K562 (cell line): ENCODE measurements at regions not wholly inside any gene's neighbourhood (a gene's known extent, or its start where the extent isn't known, plus 50 kb on each side); places are given as distances from the start of the nearest gene placed in this dataset.

Experiments
- ATAC-seq: fragments of 200-7000 bp; cut with Tn5 transposase; 3 replicates; pipeline ENCODE4 v1.9.1; 2020; ENCODE audit warnings: moderate library complexity
- BruUV-seq: library from RNA; stranded (reverse); fragments of 400-500 nt; replicated peaks from 2 replicates; lab custom pipeline; 2021; lab: Mats Ljungman, UMichigan
- CTCF ChIA-PET: fragments of 300-600 bp; formaldehyde crosslinking; extraction: SDS; loops from one replicate; lab custom pipeline; 2021; ENCODE audit warnings: low intra/inter-chr PET ratio; lab: Yijun Ruan, JAX
- POLR2A ChIA-PET: fragments of 300-600, 350-650 bp; sonication (Branson Sonifier 250); formaldehyde crosslinking; extraction: SDS; loops from one replicate; lab custom pipeline; 2021; ENCODE audit warnings: antibody characterized with exemption, inconsistent platforms; lab: Yijun Ruan, JAX
- DNase-seq, 4 experiments: peaks; one replicate each; pipeline versions ENCODE4 v3.0.0 to v3.0.0-alpha.2; 2011 to 2018; ENCODE audit warnings: low spot score in 3 of 4, mixed read lengths in 3 of 4; ENCODE audit errors: extremely low read depth in 1 of 4
- FAIRE-seq: peaks from 2 replicates; lab custom pipeline; 2011; peaks lifted over from hg19 to GRCh38; lab: Jason Lieb, UNC
- H2AFZ ChIP-seq: 2 replicates; pipeline ENCODE4 v1.6.0; 2011; ENCODE audit warnings: low read depth, low read length, control low read depth, inconsistent platforms
- H3K27ac ChIP-seq: fragments of 200-600 bp; 3 replicates; pipeline ENCODE4 v1.8.0; 2011; ENCODE audit warnings: low read depth, mild to moderate bottlenecking, control low read depth, inconsistent platforms, low read length, moderate library complexity, mixed read lengths; ENCODE audit errors: extremely low read depth
- H3K27me3 ChIP-seq, 2 experiments: fragments of 300-600 bp in 1 of 2; 2 replicates in 1 of 2; 3 replicates in 1 of 2; pipeline versions ENCODE4 v1.6.0 to v1.8.0; 2011; ENCODE audit warnings: inconsistent platforms in 2 of 2, low read length in 2 of 2, mild to moderate bottlenecking in 1 of 2, mixed read lengths in 1 of 2, moderate library complexity in 1 of 2; ENCODE audit not compliant: control insufficient read depth in 2 of 2, insufficient read depth in 2 of 2
- H3K36me3 ChIP-seq: fragments of 300-600 bp; 3 replicates; pipeline ENCODE4 v1.8.0; 2011; ENCODE audit warnings: mild to moderate bottlenecking, low read length, inconsistent platforms; ENCODE audit not compliant: control insufficient read depth, insufficient read depth
- H3K4me1 ChIP-seq, 2 experiments: fragments of 200-600 bp in 1 of 2; replicated peaks in 1 of 2; 2 replicates in 1 of 2; 3 replicates in 1 of 2; pipeline versions ENCODE4 v1.5.1 to v1.8.0; 2011; ENCODE audit warnings: inconsistent platforms in 2 of 2, low read length in 2 of 2, mild to moderate bottlenecking in 1 of 2, mixed read lengths in 1 of 2, moderate library complexity in 1 of 2; ENCODE audit not compliant: control insufficient read depth in 2 of 2, insufficient read depth in 2 of 2
- H3K4me2 ChIP-seq: 2 replicates; pipeline ENCODE4 v1.6.1; 2011; ENCODE audit warnings: low read length, control low read depth, inconsistent platforms, mixed read lengths; ENCODE audit not compliant: insufficient read depth
- H3K4me3 ChIP-seq: fragments of 200-600 bp; sonication (generic), shearing (Covaris generic); 2 replicates; pipeline ENCODE4 v1.5.1; 2016; ENCODE audit warnings: control low read depth, inconsistent platforms
- H3K79me2 ChIP-seq: fragments of 200-600 bp; 3 replicates; pipeline ENCODE4 v1.8.0; 2011; ENCODE audit warnings: low read length, inconsistent platforms; ENCODE audit not compliant: control insufficient read depth, insufficient read depth
- H3K9ac ChIP-seq, 2 experiments: 2 replicates each; pipeline versions ENCODE4 v1.6.0 to v1.6.1; 2011; ENCODE audit warnings: low read depth in 2 of 2, low read length in 2 of 2, control low read depth in 1 of 2, inconsistent platforms in 1 of 2, mild to moderate bottlenecking in 1 of 2, mixed read lengths in 1 of 2; ENCODE audit not compliant: insufficient read depth in 1 of 2
- H3K9me1 ChIP-seq: one replicate; pipeline ENCODE4 v1.6.0; 2011; ENCODE audit warnings: inconsistent platforms, mild to moderate bottlenecking, low read length, moderate library complexity; ENCODE audit not compliant: control insufficient read depth, insufficient read depth
- H3K9me3 ChIP-seq: replicated peaks from 2 replicates; pipeline ENCODE4 v1.5.1; 2011; ENCODE audit warnings: low read depth, low read length, inconsistent platforms; ENCODE audit not compliant: control insufficient read depth, insufficient read depth
- H4K20me1 ChIP-seq: replicated peaks from 2 replicates; pipeline ENCODE4 v1.6.1; 2011; ENCODE audit warnings: low read length, inconsistent platforms, mixed read lengths; ENCODE audit not compliant: control insufficient read depth, insufficient read depth
- CCAR2 ChIP-seq: fragments of 200-400 bp; formaldehyde crosslinking; IDR thresholded peaks from 2 replicates; pipeline ENCODE4 v1.6.1; 2017; ENCODE audit warnings: mild to moderate bottlenecking, low read depth, low read length
- CHD2 ChIP-seq: IDR thresholded peaks from 2 replicates; pipeline ENCODE4 v1.6.1; 2011; ENCODE audit warnings: low read depth, low read length
- HLTF ChIP-seq: fragments of 450-650 bp; IDR thresholded peaks from 2 replicates; pipeline ENCODE4 v1.6.1; 2016
- HSF4 ChIP-seq: fragments of 250-450 bp; sonication (Bioruptor Pico); IDR thresholded peaks from 2 replicates; pipeline ENCODE4 v2.1.2; 2022; ENCODE audit warnings: mild to moderate bottlenecking, moderate library complexity, borderline replicate concordance
- KAT7 ChIP-seq: sonication (generic); formaldehyde crosslinking; IDR thresholded peaks from 2 replicates; pipeline ENCODE4 v1.8.0; 2022; ENCODE audit warnings: missing genetic modification reagents, mild to moderate bottlenecking, borderline replicate concordance
- KDM4B ChIP-seq, 2 experiments: fragments of 450-650 bp in 1 of 2; sonication (generic) in 1 of 2; IDR thresholded peaks; 2 replicates each; pipeline ENCODE4 v1.6.1; 2016 to 2017; ENCODE audit warnings: borderline replicate concordance in 2 of 2, antibody characterized with exemption in 1 of 2, low read depth in 1 of 2, mild to moderate bottlenecking in 1 of 2
- LCOR ChIP-seq: sonication (generic); formaldehyde crosslinking; IDR thresholded peaks from 2 replicates; pipeline ENCODE4 v1.8.0; 2022; ENCODE audit warnings: mild to moderate bottlenecking, missing genetic modification reagents
- LEF1 ChIP-seq: fragments of 450-650 bp; IDR thresholded peaks from 2 replicates; pipeline ENCODE4 v1.6.1; 2016; ENCODE audit warnings: mild to moderate bottlenecking
- MCM7 ChIP-seq, 2 experiments: fragments of 450-650 bp; IDR thresholded peaks; 2 replicates each; pipeline ENCODE4 v1.6.1; 2016 to 2018
- NR4A1 ChIP-seq, 2 experiments: fragments of 250-450 bp in 1 of 2; fragments of 450-650 bp in 1 of 2; sonication (Bioruptor Pico) in 1 of 2; IDR thresholded peaks; 2 replicates each; pipeline versions ENCODE4 v1.4.0 to v1.6.1; 2016 to 2020; ENCODE audit warnings: mild to moderate bottlenecking in 2 of 2, missing compliant biosample characterization in 1 of 2, missing genetic modification characterization in 1 of 2, moderate library complexity in 1 of 2
- OTX1 ChIP-seq: fragments of 450-650 bp; formaldehyde crosslinking; IDR thresholded peaks from 2 replicates; pipeline ENCODE4 v1.4.0; 2022; ENCODE audit warnings: mild to moderate bottlenecking
- PTBP1 ChIP-seq: fragments of 200-400 bp; formaldehyde crosslinking; IDR thresholded peaks from 2 replicates; pipeline ENCODE4 v1.6.1; 2017; ENCODE audit warnings: low read depth, low read length
- XRCC5 ChIP-seq: fragments of 200-400 bp; formaldehyde crosslinking; IDR thresholded peaks from 2 replicates; pipeline ENCODE4 v1.6.1; 2017; ENCODE audit warnings: low read depth, mild to moderate bottlenecking, low read length
- ZNF24 ChIP-seq: fragments of 450-650 bp; IDR thresholded peaks from 2 replicates; pipeline ENCODE4 v1.6.1; 2016
- ZNF253 ChIP-seq: fragments of 250-450 bp; sonication (Bioruptor Pico); conservative IDR thresholded peaks from 2 replicates; pipeline ENCODE4 v1.6.1; 2021; ENCODE audit warnings: mild to moderate bottlenecking
- ZNF589 ChIP-seq: fragments of 200-800 bp; sonication (Bioruptor generic); IDR thresholded peaks from 2 replicates; pipeline ENCODE4 v1.6.1; 2016; ENCODE audit warnings: low read depth, missing genetic modification characterization, missing compliant biosample characterization
- ZNF699 ChIP-seq: fragments of 250-450 bp; sonication (Bioruptor Pico); IDR thresholded peaks from 2 replicates; pipeline ENCODE4 v1.8.0; 2021; ENCODE audit warnings: mild to moderate bottlenecking, moderate library complexity; ENCODE audit not compliant: insufficient replicate concordance
- ZNF778 ChIP-seq: fragments of 450-650 bp; formaldehyde crosslinking; IDR thresholded peaks from 2 replicates; pipeline ENCODE4 v1.4.0; 2020; ENCODE audit warnings: mild to moderate bottlenecking, moderate library complexity
- WGBS: fragments of 100-300 bp; shearing (Covaris generic); methylation state at CpG from one replicate; pipeline ENCODE4 v1.1.6; 2016; ENCODE audit warnings: low coverage, mixed read lengths; ENCODE audit not compliant: insufficient coverage; ENCODE audit errors: missing lambda C conversion rate; 5-methylcytosine and 5-hydroxymethylcytosine counted together
- in situ Hi-C: fragments of 300-500 bp; cut with MboI; formaldehyde crosslinking; loops from 4 replicates; pipeline ENCODE4 v1.15.0; 2018; ENCODE audit warnings: inconsistent platforms, mixed read lengths
- intact Hi-C: fragments of 100-400 bp; cut with micrococcal nuclease; formaldehyde crosslinking; loops from 2 replicates; pipeline ENCODE4 v1.14.2; 2022
- TF ChIP-seq, protein P1 (sequence below): fragments of 250-450 bp; sonication (Bioruptor Pico); IDR thresholded peaks from 2 replicates; pipeline ENCODE4 v1.4.0; 2020

DNA sequence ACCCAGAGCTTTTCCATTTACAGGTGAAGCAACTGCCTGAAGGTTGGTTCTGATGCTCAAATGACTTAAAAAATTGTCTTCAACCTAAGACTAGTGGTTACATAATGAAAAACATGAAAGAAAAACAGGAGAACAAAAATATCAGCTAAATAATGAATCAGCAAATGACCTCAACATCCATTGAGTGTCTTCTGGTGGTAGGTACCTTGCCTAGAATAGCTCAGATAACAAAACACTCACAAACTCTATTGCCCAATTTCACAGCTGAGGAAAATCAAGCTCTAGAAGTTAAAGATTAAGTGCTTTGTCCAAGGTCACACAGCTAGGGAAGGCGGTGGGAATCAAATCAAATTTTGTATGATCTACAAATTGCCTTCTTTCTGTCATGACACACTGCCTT, 304.6 kb upstream of the CDH11 start (continued):
- TF ChIP-seq, protein P1, sequence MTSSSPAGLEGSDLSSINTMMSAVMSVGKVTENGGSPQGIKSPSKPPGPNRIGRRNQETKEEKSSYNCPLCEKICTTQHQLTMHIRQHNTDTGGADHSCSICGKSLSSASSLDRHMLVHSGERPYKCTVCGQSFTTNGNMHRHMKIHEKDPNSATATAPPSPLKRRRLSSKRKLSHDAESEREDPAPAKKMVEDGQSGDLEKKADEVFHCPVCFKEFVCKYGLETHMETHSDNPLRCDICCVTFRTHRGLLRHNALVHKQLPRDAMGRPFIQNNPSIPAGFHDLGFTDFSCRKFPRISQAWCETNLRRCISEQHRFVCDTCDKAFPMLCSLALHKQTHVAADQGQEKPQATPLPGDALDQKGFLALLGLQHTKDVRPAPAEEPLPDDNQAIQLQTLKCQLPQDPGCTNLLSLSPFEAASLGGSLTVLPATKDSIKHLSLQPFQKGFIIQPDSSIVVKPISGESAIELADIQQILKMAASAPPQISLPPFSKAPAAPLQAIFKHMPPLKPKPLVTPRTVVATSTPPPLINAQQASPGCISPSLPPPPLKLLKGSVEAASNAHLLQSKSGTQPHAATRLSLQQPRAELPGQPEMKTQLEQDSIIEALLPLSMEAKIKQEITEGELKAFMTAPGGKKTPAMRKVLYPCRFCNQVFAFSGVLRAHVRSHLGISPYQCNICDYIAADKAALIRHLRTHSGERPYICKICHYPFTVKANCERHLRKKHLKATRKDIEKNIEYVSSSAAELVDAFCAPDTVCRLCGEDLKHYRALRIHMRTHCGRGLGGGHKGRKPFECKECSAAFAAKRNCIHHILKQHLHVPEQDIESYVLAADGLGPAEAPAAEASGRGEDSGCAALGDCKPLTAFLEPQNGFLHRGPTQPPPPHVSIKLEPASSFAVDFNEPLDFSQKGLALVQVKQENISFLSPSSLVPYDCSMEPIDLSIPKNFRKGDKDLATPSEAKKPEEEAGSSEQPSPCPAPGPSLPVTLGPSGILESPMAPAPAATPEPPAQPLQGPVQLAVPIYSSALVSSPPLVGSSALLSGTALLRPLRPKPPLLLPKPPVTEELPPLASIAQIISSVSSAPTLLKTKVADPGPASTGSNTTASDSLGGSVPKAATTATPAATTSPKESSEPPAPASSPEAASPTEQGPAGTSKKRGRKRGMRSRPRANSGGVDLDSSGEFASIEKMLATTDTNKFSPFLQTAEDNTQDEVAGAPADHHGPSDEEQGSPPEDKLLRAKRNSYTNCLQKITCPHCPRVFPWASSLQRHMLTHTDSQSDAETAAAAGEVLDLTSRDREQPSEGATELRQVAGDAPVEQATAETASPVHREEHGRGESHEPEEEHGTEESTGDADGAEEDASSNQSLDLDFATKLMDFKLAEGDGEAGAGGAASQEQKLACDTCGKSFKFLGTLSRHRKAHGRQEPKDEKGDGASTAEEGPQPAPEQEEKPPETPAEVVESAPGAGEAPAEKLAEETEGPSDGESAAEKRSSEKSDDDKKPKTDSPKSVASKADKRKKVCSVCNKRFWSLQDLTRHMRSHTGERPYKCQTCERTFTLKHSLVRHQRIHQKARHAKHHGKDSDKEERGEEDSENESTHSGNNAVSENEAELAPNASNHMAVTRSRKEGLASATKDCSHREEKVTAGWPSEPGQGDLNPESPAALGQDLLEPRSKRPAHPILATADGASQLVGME (CRISPR knock-in tag): no peak
- TF ChIP-seq NR4A1 (CRISPR knock-in tag; IDR thresholded peaks at IDR 0.05) (no peak), NR4A1 (tag; IDR thresholded peaks at IDR 0.05) (no peak), ZNF778 (no peak), MCM7 (IDR thresholded peaks at IDR 0.05) (no peak), ZNF24 (no peak)

DNA sequence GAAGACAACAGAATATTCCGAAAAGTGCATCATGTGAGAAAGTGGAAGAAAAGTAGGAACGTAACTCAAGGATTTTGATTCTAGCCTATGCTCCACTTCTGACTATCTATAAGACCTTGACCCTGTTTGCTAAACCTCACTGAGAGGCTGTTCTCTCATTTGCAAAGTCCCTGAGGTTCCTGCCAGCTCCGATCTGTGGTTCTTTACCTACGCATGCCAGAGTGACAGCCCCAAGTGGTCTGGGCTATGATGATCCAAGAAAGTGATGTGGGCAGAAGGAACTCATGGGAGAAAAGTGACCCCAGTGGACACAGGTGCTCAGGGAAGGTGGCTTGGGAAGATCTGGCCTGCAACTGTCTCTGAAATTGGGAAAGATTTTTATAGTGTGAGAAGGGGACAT, 301.1 kb upstream of the CDH11 start:
- Histone ChIP-seq H3K9me1 (no peaks in the 10 kb centered on the region), H3K36me3 (no peaks in the 10 kb centered on the region), H4K20me1 (no peaks in the 10 kb centered on the region), H3K27me3 (no peaks in the 10 kb centered on the region), H3K27ac (no peak overlapping the region), H3K9me3 (no peaks in the 10 kb centered on the region), H3K79me2 (no peaks in the 10 kb centered on the region), H3K4me3 (no peak overlapping the region), H2AFZ (no peak overlapping the region), H3K4me2 (no peak overlapping the region), H3K9ac (no peak overlapping the region), H3K4me1 (no peaks in the 10 kb centered on the region)
- no peak for FAIRE-seq
- no peak for ATAC-seq
- DNase-seq: no peak
- in situ Hi-C loops (no loop called here), intact Hi-C loops (no loop called here)
- no TSS peak for BruUV-seq
- WGBS: 0% methylated on average over 4 of the region's 4 CpGs
- ChIA-PET CTCF (no interaction called here), POLR2A (no interaction called here)
- TF ChIP-seq KAT7 (CRISPR knock-in tag): no peak
- no peak for TF ChIP-seq HLTF
- no peak for TF ChIP-seq LEF1
- no peak for TF ChIP-seq HSF4
- no peak for TF ChIP-seq ZNF589 (CRISPR knock-in tag)
- no peak for TF ChIP-seq CHD2
- no peak for TF ChIP-seq ZNF253
- TF ChIP-seq KDM4B (IDR thresholded peaks at IDR 0.05; ENCODE audit: borderline replicate concordance in 2 of 2, low read depth in 1 of 2): no peak
- TF ChIP-seq PTBP1: no peak
- no peak for TF ChIP-seq OTX1 (CRISPR knock-in tag)
- no peak for TF ChIP-seq LCOR (CRISPR knock-in tag)
- TF ChIP-seq XRCC5: no peak
- TF ChIP-seq ZNF699 (CRISPR knock-in tag): no peak
- no peak for TF ChIP-seq CCAR2
